GM12891 (cell line): ENCODE measurements at regions not wholly inside any gene's neighbourhood (a gene's known extent, or its start where the extent isn't known, plus 50 kb on each side); places are given as distances from the start of the nearest gene placed in this dataset.

Experiments used
- PAX5 ChIP-seq: IDR thresholded peaks from 2 replicates; pipeline ENCODE4 v1.6.1; 2011; ENCODE audit warnings: low read length, moderate library complexity, mild to moderate bottlenecking; ENCODE audit not compliant: insufficient read depth, severe bottlenecking
- POLR2A ChIP-seq: IDR thresholded peaks from 2 replicates; pipeline ENCODE4 v1.6.1; 2011; ENCODE audit warnings: low read depth, low read length, control low read depth
- POLR2AphosphoS5 ChIP-seq: IDR thresholded peaks from 2 replicates; pipeline ENCODE4 v1.6.1; 2011; ENCODE audit warnings: low read depth, low read length, control low read depth
- POU2F2 ChIP-seq: IDR thresholded peaks from 2 replicates; pipeline ENCODE4 v1.6.1; 2011; ENCODE audit warnings: low read depth, mild to moderate bottlenecking, control low read depth, low read length, moderate library complexity
- SPI1 ChIP-seq: IDR thresholded peaks from 2 replicates; pipeline ENCODE4 v1.6.1; 2011; ENCODE audit warnings: low read depth, low read length, control low read depth
- TAF1 ChIP-seq: IDR thresholded peaks from 2 replicates; pipeline ENCODE4 v1.6.1; 2011; ENCODE audit warnings: low read depth, low read length, control low read depth

GRCh38 chr5:83844449-83845068 lies 123.9 kb upstream of the HAPLN1 start:
- TF ChIP-seq POLR2A (no peak), POLR2AphosphoS5 (no peak), POU2F2 (no peak), TAF1 (no peak), PAX5 (no peak), SPI1 (no peak)
